GM19372 (cell line): ENCODE measurements at regions not wholly inside any gene's neighbourhood (a gene's known extent, or its start where the extent isn't known, plus 50 kb on each side); places are given as distances from the start of the nearest gene placed in this dataset.
"Not testable (repeated sequence)": the region's sequence is repeated elsewhere in the genome, so short reads cannot be mapped to it uniquely, and the experiment has no call there.

ENCODE experiments used
- ATAC-seq: cut with Tn5 transposase; IDR thresholded peaks from one replicate; pipeline ENCODE4 v1.9.1; 2021; ENCODE audit warnings: mild to moderate bottlenecking, low read depth, moderate library complexity; ENCODE audit not compliant: unreplicated experiment

DNA sequence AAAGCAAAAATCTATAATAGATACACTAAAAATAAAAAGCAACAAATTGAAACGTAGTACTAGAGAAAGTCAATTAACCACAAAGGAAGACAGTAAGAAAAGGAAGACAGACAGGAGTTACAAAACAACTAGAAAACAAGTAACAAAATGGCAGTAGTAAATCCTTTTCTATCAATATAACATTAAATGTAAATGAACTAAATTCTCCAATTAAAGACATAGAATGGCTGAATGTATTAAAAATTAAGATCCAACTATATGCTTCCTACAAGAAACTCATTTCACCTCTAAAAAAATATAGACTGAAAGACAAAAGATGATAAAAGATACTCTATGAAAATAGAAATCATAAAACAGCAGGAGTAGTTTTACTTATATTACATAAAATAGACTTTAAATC lies 79.1 kb downstream of the CTH start:
- ATAC-seq, result no peak

GRCh38 chr1:70495370-70495769 lies 84.3 kb downstream of the CTH start:
- ATAC-seq, result no peak

GRCh38 chr1:70496181-70496580 lies 85.1 kb downstream of the CTH start:
- no peak for ATAC-seq

DNA sequence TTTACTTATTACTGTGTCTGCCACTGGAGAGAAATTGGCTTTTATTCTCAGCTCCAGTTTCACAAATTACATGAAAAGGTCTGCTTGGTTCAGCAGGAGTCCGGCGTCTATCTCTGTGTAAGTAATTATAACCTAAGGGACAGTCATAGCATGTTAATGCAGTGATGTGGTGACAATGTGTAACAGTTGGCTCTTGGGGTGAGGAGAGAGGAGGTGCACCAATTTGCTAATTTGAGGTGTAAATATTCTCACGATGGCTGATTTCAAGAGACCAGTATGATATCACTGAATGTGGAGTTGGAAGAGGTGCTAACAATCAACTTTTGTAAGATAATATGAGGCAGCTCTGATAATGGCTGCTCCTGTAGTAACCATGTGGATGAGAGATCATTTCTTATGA lies 86.1 kb downstream of the CTH start:
- no peak for ATAC-seq

- ATAC-seq, result no peak
Measured at GRCh38 chr1:70498666-70499065, 87.6 kb downstream of the CTH start.

DNA sequence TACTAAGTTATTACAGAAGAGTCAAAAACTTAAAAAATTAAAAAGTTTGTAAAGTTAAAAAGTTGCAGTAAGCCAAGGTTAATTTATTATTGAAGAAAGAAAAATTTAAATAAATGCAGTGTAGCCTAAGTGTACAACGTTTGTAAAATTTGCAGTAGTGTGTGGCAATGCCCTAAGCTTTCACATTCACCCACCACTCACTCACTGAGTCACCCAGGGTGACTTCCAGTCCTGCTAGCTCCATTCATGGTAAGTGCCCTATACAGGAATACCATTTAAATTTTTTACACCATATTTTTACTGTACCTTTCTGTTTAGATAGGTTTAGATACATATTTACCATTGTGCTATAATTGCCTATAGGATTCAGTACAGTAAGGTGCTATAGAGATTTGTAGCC lies 88.6 kb downstream of the CTH start:
- no peak for ATAC-seq

DNA sequence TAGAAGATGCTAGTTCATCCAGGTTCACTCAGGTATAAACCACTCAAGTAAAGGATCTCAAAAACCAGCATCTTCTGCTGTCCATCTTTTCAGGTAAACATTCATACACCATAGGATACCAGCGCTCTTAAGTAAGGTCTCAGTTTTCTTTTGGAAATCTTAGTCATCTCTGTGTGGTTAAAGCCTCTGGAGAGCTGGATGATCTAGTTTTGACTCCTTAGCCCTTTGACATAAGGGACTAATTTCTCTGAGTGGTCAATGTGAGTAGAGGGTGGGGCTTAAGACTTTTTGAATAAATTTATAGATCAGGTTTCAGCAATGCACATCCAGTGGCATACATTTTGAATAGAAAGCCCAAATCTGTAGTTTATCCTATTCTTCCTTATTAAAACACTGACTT lies 92.3 kb downstream of the CTH start:
- ATAC-seq, result no peak

DNA sequence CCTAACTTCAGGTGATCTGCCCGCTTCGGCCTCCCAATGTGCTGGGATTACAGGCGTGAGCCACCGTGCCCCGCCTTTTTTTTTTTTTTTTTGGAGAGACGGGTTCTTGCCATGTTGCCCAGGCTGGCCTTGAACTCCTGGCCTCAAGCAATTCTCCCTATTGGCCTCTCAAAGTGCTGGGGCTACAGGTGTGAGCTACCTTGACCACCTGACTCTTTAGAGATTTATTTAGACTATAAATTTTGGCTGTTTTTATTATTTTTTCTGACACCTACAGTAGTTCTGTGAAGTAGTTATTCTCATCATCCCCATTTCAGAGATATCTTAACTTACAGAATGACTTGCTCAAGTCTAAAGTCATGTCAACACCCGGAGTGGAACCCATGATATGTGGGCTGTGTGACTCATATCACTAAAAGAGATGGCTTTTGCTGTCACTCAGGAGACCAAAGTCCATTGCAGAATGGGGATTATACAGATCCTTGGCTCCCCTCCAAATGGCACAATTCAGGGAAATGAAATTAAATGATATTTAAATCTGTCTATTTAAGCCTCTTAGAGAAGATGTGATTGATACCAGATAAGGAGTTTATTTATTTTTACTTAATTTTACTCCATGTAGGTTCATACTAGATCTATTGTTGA lies 93.2 kb downstream of the CTH start:
- ATAC-seq, result peak; percentile 80

- peak; percentile 7 for ATAC-seq
Measured at GRCh38 chr1:70504821-70505193, 93.7 kb downstream of the CTH start.

DNA sequence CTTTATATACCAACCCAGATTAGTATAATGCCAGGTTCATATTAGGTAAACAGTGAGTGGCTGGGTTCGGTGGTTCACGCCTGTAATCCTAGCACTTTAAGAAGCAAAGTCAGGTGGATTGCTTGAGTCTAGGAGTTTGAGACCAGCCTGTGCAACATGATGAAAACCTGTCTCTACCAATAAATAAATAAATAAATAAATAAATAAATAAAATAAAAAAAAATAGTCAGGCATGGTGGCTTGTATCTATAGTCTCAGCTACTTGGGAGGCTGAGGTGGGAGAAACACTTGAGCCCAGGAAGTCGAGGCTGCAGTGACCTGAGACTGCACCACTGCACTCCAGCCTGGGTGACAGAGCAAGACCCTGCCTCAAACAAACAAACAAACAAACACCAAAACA lies 96.9 kb downstream of the CTH start:
- not testable (repeated sequence) for ATAC-seq

DNA sequence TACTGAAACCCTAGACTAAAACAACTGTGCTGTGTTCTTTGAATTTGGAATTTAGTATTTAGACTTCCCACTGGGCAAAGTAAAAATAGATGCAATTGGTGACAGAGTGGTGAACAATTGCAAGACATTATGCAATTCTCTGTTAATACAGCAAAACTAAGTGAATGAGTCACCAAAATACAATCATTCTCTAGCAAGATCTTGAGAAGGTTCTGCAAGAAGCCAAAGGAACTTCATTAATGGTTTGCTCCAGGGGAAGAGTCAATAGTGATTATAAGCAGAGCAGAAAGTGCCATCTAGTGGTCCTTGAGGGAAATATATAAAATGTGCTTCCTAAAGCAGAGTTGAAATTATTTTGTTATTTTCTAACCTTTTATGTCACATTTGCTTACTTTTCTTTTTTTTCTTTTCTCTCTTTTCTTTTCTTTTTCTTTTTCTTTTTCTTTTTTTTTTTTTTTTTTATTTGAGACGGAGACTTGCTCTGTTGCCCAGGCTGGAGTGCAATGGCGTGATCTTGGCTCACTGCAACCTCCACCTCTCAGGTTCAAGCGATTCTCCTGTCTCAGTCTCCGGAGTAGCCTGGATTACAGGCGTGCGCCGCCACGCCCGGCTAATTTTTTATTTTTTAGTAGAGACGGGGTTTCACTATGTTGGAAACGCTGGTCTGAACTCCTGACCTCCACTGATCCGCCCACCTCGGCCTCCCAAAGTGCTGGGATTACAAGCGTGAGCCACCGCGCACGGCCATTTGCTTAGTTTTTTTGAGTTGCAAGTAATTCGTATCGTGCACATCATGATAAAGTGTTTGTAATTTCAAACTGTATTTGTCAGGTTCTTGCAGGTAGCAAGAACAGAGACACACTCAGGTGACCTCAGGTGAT lies 99.2 kb downstream of the CTH start:
- peak; percentile 76 for ATAC-seq

DNA sequence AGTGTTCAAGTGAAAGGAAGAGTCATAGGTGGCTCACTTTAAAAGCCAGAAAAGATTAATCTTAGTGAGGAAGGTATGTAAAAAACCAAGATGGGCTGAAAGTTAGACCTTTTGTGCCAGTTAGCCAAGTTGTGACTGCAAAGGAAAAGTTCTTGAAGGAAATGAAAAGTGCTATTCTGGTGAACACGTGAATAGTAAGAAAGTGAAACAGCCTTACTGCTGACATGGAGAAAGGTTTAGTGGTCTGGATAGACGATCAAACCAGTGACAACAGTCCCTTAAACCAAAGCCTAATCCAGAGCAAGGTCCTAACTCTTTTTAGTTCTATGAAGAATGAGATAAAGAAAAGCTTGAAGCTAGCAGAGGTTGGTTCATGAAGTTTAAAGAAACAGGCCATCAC lies 106.4 kb downstream of the CTH start:
- ATAC-seq, result no peak

DNA sequence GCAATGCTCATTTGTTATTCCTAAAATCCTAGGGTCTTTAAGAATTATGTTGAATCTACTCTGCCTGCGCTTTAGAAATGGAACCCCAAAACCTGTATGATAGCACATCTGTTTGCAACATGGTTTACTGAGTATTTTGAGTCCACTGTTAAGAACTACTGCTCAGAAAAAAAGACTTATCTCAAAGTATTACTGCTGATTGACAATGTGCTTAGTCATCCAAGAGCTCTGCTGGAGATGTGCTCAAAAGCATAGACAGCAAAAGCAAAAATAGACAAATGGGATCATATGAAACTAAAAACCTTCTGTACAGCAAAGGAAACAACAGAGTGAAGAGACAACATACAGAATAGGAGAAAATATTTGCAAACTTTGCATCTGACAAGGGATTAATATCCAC lies 107.0 kb downstream of the CTH start:
- ATAC-seq, result no peak

DNA sequence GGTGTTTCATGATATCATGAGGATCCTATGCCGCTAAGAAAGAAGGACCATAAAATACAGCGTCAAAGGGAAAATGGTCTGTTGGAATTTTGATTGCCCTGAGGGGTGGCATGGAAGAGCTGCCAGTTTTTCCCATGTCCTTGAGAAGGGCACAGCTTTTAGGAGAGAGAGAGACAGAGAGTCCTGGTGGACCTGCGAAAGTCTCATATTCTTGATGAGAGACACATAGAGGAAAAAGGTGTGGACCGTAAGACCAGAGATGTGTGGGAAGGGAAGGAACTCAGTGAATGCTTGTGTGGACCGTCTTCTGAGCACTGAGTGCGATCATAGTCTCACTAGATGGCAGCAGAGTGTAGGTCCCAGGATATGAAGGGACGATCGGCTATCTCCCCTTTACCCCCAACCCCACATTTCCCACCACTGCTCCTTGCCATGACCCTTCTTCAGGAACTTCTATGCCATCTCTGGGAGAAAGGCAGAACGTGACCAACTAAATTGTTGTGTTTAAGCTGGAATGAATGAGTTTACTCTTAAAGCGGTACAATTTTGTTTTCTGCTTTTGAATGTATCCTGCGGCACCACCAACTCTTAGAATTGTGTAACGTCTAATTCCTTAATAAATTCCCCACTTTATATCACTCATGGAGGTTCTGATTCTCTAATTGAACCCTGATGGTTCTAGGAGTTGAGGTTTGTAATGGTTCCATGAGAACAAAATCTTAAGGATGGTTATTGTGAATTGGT lies 117.7 kb downstream of the CTH start:
- ATAC-seq, result peak; percentile 63

DNA sequence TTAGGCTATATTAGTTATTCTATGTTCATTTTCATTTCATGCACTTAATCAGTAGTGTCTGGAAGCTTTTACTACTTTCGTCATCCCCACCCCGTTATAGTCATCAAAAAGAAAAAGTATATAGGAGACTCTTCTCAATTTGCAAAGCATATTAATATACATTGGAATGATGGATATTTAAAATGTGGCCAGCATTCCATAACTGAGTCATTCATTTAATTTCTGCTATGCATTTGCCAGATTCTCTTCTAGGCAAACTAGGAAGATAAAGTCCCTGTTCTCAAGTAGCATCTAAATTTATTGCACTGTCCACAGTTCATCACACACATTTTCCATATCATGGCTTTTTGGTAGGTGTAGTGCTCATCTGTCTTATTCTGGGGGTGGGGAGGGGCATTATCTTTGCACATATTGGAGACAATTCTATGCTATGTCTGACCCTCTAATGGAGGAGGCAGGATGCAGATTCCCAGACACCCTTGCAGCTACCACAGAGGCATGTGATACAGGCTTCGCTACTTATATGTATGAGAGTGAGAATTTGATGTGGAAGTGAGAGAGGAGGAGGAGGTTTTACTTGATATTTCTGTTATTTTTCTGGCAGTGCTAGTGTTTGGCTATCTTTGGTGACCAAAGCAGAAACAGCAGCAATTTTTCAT lies 125.8 kb downstream of the CTH start:
- no peak for ATAC-seq

DNA sequence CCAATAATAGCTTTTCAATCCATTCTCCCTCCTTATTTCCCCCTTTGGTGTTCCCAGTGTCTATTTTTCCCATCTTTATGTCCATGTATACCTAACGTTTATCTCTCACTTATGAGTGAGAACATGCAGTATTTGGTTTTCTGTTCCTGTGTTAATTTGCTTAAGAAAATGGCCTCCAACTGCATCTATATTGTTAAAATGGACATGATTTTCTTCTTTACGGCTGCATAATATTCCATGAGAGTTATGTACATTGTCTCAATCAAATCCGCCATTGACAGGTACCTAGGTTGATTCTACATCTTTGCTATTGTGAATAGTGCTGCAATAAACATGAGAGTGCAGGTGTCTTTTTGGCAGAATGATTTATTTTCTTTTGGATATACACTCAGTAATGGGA lies 126.7 kb downstream of the CTH start:
- no peak for ATAC-seq

- no peak for ATAC-seq
Measured at GRCh38 chr1:70542030-70542429, 131.0 kb downstream of the CTH start.

- ATAC-seq, result no peak
Measured at GRCh38 chr1:70542856-70543255, 131.8 kb downstream of the CTH start.

DNA sequence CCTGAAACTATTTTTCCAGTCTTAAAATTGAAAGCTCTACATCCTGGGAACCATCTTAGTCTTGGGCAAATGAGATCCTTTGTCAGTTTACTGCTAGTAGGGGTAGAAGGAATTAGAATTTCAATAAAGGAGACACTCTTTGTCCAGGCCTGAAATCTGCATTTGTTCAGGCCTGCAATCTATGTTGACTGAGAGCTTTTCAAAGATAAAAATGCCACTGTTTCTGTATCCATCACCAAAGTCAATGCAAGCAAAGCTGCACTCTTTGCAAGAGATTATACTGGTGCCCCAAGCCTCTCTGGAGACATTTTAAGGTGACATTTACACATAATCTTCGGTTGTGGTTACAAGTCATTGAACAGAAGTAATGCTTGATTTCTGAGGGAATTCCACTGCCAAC lies 135.7 kb downstream of the CTH start:
- ATAC-seq, result no peak

GRCh38 chr1:70552662-70553566 lies 141.8 kb downstream of the CTH start:
- no peak for ATAC-seq
